ENCODE measurements at regions not wholly inside any gene's neighbourhood (a gene's known extent, or its start where the extent isn't known, plus 50 kb on each side); places are given as distances from the start of the nearest gene placed in this dataset.
"Not testable (repeated sequence)": the region's sequence is repeated elsewhere in the genome, so short reads cannot be mapped to it uniquely, and the experiment has no call there.

GRCh38 chr7:109462171-109462570, 892.5 kb downstream of the DNAJB9 start:
- DNase-seq (ENCODE audit: low spot score) = no peak

GRCh38 chr7:109467729-109468128, 898.1 kb downstream of the DNAJB9 start:
- DNase-seq (ENCODE audit: low spot score) = not testable (repeated sequence)

GRCh38 chr7:109473172-109473571, 903.5 kb downstream of the DNAJB9 start:
- DNase-seq (ENCODE audit: low spot score) = no peak

DNA sequence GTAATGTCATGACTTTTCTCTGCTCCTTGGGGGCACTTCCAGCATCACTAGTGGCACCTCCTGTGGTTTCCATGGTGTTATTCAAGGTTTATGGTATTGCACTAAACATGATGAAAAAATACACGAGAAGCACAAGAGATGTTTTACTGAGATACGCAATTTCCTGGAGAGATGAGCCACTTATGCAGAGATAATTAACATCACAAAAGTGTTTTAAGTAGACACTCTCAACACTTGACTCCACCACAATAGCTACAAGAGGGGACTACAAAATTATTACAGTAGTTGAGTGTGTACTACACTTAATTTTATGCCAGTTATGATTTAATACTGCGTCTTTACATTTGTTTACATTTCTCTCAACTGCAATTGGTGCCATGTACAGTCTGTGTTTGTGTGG, 906.7 kb downstream of the DNAJB9 start:
- DNase-seq (ENCODE audit: low spot score) = no peak

- DNase-seq (ENCODE audit: low spot score) = peak; percentile 33
Measured at GRCh38 chr7:109479388-109479787, 909.7 kb downstream of the DNAJB9 start.

DNA sequence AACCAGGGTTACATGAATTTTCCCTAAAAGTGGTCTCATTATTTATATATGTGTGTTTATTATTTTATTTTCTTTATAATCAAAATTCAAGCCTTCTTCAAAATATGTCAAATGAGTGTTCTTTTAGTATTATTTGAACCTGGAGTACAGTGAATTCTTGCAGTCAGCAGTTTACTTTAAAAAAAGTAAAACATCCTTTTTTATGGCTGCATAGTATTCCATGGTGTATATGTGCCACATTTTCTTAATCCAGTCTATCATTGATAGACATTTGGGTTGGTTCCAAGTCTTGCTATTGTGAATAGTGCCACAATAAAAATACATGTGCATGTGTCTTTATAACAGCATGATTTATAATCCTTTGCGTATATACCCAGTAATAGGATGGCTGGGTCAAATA, 920.9 kb downstream of the DNAJB9 start:
- DNase-seq (ENCODE audit: low spot score) = not testable (repeated sequence)

GRCh38 chr7:109497053-109497452, 927.4 kb downstream of the DNAJB9 start:
- no peak for DNase-seq (ENCODE audit: low spot score)

GRCh38 chr7:109498131-109498530, 928.5 kb downstream of the DNAJB9 start:
- no peak for DNase-seq (ENCODE audit: low spot score)

- DNase-seq (ENCODE audit: low spot score) = no peak
Measured at GRCh38 chr7:109503421-109503820, 933.7 kb downstream of the DNAJB9 start.

DNA sequence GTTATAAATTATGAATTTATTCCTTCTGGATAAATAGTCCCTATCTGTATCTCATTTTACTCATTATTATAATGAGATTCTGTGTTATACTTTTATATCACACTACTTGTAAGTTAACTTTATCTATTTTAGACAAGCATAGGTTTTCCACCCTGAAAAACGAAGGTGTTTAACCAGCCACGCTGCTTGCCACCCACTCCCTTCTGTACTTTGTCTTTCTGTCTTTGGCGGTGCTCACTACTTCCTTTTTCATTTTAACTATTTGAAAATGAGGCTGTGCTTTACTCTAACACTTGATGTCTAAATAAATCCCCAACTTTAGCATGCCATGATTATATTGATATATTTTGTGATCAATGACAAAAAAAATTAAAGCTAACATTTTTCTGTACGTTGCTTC, 952.9 kb downstream of the DNAJB9 start:
- DNase-seq (ENCODE audit: low spot score) = no peak

- DNase-seq (ENCODE audit: low spot score) = no peak
Measured at GRCh38 chr7:109527833-109528232, 958.2 kb downstream of the DNAJB9 start.

DNA sequence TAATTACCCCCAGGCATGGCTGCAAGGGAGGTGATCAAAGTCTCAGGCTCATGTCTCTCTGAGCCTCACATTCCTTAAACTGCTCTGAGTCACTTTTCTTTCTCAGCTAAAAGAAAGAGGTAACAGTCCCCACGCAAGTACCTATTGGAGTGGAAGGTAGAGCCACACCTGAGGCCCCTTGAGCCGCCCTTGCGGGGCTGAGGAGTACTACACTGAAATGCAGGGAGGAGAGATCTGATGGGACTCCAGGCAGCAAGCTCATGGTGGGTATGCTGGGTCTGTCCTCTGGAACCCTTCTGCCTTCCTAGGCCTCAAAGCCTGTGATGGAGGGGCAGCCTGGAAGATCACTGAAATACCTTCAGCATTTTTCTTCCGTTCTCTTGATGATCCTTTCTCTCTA, 960.0 kb downstream of the DNAJB9 start:
- no peak for DNase-seq (ENCODE audit: low spot score)

GRCh38 chr7:109532262-109532992, 962.8 kb downstream of the DNAJB9 start:
- DNase-seq (ENCODE audit: low spot score) = no peak

DNA sequence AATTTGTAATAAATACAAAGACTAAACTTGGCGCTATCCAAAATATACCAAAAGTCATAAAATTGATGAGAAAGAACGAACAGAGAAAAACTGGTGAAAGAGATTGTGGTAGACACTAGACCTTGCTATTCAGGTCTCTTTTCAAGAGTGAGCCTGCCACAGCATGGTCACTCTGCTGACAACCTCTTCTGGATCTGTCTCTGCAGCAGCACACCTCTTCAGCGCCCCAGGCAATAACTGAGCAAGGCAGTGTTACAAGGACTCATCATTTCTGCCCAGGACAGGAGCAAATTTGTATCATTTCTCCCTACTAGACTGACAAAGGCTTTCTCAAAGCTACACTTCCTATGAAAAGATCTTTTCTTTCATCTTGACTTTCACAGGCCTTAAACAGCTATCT, 976.0 kb downstream of the DNAJB9 start:
- DNase-seq (ENCODE audit: low spot score) = no peak

- DNase-seq (ENCODE audit: low spot score) = no peak
Measured at GRCh38 chr7:109549471-109550193, 980.0 kb downstream of the DNAJB9 start.

DNA sequence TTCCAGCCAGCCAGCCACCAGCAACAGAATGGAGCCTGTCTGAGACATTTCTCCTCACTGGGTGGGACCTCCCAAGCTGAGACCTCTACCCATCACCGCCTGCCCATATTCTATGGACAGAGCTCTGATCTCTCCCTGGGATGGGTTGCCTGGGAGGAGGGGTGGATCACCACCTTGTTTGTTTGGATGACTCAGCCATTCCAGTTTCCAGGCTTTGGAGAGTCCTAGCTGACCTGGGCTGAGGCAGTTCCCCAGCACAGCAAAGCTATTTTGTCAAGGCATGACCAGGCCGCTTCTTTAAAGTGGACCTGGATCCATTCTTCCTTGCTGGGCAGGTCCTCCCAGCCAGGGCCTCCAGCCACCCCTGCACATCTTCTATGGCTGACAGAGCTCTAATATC, 982.3 kb downstream of the DNAJB9 start:
- DNase-seq (ENCODE audit: low spot score) = no peak

- DNase-seq (ENCODE audit: low spot score) = no peak
Measured at GRCh38 chr7:109577265-109577664, 1007.6 kb downstream of the DNAJB9 start.

GRCh38 chr7:109579901-109580300, 1010.2 kb downstream of the DNAJB9 start:
- DNase-seq (ENCODE audit: low spot score) = no peak

DNA sequence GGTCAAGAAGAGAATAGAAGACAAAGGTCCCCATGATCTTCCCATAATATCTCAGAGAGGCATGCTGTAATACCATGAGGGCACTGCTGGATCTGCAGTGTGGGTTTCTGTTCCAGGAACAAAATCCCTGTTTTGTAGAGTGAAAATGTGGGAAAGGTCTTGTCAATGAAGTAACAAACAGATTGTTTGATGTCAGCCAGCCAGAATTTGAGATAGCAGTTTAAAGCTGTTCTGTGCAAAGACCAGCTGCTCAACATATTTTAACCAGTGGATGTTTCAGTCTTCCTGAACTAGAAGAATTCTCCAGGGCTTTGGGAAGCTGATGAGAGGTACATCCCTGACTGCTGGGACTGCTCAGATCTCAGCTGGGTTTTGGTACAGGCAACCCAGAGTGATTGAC, 1012.5 kb downstream of the DNAJB9 start:
- no peak for DNase-seq (ENCODE audit: low spot score)

- DNase-seq (ENCODE audit: low spot score) = not testable (repeated sequence)
Measured at GRCh38 chr7:109596948-109597347, 1027.3 kb downstream of the DNAJB9 start.

DNA sequence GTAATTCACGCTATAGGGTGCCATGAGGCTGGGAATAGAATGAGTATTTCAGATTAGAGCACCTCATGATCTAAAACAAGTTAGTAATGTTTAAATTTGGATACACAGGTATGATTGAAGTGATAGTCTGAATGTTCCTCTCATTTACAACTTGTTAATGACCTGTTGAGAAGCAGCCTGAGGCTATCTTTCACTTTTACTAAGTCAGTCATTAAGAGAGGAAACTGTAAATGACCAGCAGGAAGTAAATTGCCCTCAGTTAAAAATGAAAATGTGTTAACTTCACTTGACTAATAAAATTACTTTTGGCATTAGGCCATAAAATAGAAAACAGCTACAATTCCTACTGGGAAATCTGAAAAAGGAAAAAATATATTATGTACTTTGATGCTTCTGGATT, 1042.0 kb downstream of the DNAJB9 start:
- no peak for DNase-seq (ENCODE audit: low spot score)

DNA sequence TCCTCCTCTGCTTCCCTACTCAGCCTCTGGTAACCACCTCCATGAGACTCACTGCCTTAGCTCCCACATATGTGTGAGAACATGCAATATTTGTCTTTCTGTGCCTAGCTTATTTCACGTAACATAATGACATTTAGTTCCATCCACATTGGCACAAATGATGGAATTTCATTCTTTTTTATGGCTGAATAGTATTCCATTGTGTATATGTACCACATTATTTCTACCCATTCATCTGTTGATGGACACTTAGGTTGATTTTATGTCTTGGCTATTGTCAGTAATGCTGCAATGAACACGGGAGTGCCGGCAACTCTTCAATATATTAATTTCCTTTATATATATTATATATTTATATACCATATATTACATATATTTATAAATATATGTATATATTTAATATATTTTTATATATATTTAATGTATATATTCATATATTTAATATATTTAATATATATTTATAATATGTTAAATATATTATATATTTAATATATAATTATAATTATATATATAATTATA, 1046.9 kb downstream of the DNAJB9 start:
- DNase-seq (ENCODE audit: low spot score) = no peak

- no peak for DNase-seq (ENCODE audit: low spot score)
Measured at GRCh38 chr7:109622320-109622719, 1052.6 kb downstream of the DNAJB9 start.
